H1 (cell line): ENCODE measurements at regions not wholly inside any gene's neighbourhood (a gene's known extent, or its start where the extent isn't known, plus 50 kb on each side); places are given as distances from the start of the nearest gene placed in this dataset.

ENCODE experiments used
- ATF3 ChIP-seq: IDR thresholded peaks from 2 replicates; pipeline ENCODE4 v1.6.1; 2011; ENCODE audit warnings: low read depth, mild to moderate bottlenecking, low read length; ENCODE audit not compliant: insufficient read depth
- CHD2 ChIP-seq: IDR thresholded peaks from 2 replicates; pipeline ENCODE4 v1.6.1; 2012; ENCODE audit warnings: low read length, improper control_type of control experiment
- CTCF ChIP-seq, 3 experiments: IDR thresholded peaks; 1 replicate in 2 of 3; 2 replicates in 1 of 3; pipeline versions ENCODE4 v1.5.1 to v1.6.1; 2011; ENCODE audit warnings: low read length in 3 of 3, mild to moderate bottlenecking in 3 of 3, inconsistent platforms in 2 of 3, low read depth in 1 of 3, moderate library complexity in 1 of 3; ENCODE audit not compliant: insufficient read depth in 1 of 3; ENCODE audit errors: control extremely low read depth in 1 of 3
- EZH2 ChIP-seq: fragments of 200-600 bp; sonication (generic); IDR thresholded peaks from 2 replicates; pipeline ENCODE4 v1.7.1; 2012; ENCODE audit warnings: low read depth, mild to moderate bottlenecking, moderate library complexity, low read length, inconsistent platforms; ENCODE audit not compliant: severe bottlenecking
- SP1 ChIP-seq: IDR thresholded peaks from 2 replicates; pipeline ENCODE4 v1.6.1; 2011; ENCODE audit warnings: low read depth, low read length

GRCh38 chr6:164025180-164025579 is 610.7 kb downstream of the QKI start (continued):
- TF ChIP-seq ATF3: no peak
- no peak for TF ChIP-seq SP1
- no peak for TF ChIP-seq EZH2
- no peak for TF ChIP-seq CTCF (IDR thresholded peaks at IDR 0.05; ENCODE audit: control extremely low read depth in 1 of 3, insufficient read depth in 1 of 3, low read depth in 1 of 3, low read length in 3 of 3)
- no peak for TF ChIP-seq CHD2
